HEK293 (cell line): ENCODE measurements at regions not wholly inside any gene's neighbourhood (a gene's known extent, or its start where the extent isn't known, plus 50 kb on each side); places are given as distances from the start of the nearest gene placed in this dataset.

Experiments
- TF ChIP-seq, protein P1 (sequence below): fragments of 450-650 bp; formaldehyde crosslinking; IDR thresholded peaks from 2 replicates; pipeline ENCODE4 v1.5.1; 2016; ENCODE audit warnings: missing biosample characterization, missing genetic modification characterization
- TF ChIP-seq, protein P2 (sequence below): fragments of 450-650 bp; formaldehyde crosslinking; IDR thresholded peaks from 2 replicates; pipeline ENCODE4 v1.5.1; 2016; ENCODE audit warnings: missing biosample characterization, missing genetic modification characterization
- TF ChIP-seq, protein P3 (sequence below): fragments of 450-650 bp; formaldehyde crosslinking; IDR thresholded peaks from 2 replicates; pipeline ENCODE4 v1.5.1; 2017; ENCODE audit warnings: missing biosample characterization, missing genetic modification characterization

DNA sequence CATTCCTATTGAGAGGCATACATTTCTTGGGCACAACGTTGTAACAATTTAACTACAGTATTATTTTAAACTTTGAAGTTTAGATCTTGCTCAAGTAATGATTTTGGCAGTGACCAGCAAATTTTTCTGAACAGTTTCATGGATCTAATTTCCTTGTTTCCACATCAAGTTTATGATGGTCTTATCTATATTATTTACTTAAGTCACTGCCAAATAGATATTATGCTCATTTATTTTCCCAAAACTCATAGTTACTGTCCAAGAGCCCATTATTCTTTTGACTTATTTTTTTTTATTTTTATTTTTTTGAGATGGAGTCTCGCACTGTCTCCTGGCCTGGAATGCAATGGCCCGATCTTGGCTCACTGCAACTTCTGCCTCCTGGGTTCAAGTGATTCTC lies 86.5 kb upstream of the TLE4 start:
- TF ChIP-seq, protein P1, sequence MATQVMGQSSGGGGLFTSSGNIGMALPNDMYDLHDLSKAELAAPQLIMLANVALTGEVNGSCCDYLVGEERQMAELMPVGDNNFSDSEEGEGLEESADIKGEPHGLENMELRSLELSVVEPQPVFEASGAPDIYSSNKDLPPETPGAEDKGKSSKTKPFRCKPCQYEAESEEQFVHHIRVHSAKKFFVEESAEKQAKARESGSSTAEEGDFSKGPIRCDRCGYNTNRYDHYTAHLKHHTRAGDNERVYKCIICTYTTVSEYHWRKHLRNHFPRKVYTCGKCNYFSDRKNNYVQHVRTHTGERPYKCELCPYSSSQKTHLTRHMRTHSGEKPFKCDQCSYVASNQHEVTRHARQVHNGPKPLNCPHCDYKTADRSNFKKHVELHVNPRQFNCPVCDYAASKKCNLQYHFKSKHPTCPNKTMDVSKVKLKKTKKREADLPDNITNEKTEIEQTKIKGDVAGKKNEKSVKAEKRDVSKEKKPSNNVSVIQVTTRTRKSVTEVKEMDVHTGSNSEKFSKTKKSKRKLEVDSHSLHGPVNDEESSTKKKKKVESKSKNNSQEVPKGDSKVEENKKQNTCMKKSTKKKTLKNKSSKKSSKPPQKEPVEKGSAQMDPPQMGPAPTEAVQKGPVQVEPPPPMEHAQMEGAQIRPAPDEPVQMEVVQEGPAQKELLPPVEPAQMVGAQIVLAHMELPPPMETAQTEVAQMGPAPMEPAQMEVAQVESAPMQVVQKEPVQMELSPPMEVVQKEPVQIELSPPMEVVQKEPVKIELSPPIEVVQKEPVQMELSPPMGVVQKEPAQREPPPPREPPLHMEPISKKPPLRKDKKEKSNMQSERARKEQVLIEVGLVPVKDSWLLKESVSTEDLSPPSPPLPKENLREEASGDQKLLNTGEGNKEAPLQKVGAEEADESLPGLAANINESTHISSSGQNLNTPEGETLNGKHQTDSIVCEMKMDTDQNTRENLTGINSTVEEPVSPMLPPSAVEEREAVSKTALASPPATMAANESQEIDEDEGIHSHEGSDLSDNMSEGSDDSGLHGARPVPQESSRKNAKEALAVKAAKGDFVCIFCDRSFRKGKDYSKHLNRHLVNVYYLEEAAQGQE (tag by site-specific recombination) = no peak
- TF ChIP-seq, protein P2, sequence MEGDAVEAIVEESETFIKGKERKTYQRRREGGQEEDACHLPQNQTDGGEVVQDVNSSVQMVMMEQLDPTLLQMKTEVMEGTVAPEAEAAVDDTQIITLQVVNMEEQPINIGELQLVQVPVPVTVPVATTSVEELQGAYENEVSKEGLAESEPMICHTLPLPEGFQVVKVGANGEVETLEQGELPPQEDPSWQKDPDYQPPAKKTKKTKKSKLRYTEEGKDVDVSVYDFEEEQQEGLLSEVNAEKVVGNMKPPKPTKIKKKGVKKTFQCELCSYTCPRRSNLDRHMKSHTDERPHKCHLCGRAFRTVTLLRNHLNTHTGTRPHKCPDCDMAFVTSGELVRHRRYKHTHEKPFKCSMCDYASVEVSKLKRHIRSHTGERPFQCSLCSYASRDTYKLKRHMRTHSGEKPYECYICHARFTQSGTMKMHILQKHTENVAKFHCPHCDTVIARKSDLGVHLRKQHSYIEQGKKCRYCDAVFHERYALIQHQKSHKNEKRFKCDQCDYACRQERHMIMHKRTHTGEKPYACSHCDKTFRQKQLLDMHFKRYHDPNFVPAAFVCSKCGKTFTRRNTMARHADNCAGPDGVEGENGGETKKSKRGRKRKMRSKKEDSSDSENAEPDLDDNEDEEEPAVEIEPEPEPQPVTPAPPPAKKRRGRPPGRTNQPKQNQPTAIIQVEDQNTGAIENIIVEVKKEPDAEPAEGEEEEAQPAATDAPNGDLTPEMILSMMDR (tag by site-specific recombination) = no peak
- TF ChIP-seq, protein P3, sequence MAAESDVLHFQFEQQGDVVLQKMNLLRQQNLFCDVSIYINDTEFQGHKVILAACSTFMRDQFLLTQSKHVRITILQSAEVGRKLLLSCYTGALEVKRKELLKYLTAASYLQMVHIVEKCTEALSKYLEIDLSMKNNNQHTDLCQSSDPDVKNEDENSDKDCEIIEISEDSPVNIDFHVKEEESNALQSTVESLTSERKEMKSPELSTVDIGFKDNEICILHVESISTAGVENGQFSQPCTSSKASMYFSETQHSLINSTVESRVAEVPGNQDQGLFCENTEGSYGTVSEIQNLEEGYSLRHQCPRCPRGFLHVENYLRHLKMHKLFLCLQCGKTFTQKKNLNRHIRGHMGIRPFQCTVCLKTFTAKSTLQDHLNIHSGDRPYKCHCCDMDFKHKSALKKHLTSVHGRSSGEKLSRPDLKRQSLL (tag by site-specific recombination) = no peak
